Activated T-helper 1 cell treated with Interleukin-2 at 50 U/mL for 16 hours (primary cell): ENCODE measurements at regions not wholly inside any gene's neighbourhood (a gene's known extent, or its start where the extent isn't known, plus 50 kb on each side); places are given as distances from the start of the nearest gene placed in this dataset.

Source experiments
- DNase-seq: peaks from one replicate; pipeline ENCODE4 v3.0.0-alpha.2; 2020; ENCODE audit warnings: low read depth

DNA sequence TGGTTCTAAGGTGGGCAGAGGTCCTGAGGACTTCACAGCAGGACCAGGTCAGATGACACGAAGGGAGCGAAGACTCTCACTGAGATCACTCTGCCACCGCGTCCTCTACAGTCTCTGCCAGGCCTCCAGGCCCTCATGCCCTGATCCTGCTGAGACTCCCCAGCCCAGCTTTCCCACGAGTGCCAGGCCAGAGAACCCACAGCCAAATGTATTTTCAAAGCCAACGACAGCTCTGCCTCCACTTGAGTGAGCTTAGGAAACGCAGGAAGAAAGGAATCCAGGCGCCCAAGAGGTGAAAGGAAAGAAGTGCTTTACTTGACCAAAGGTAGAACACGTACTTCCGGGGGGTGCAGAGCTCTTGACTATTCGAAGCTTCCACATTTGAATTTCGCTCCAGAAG, 275.0 kb downstream of the XXYLT1 start:
- DNase-seq: no peak

GRCh38 chr3:194996746-194997145, 274.2 kb downstream of the XXYLT1 start:
- DNase-seq: no peak

- DNase-seq: no peak
These were observed 272.5 kb downstream of the XXYLT1 start for GRCh38 chr3:194998417-194998816.

DNA sequence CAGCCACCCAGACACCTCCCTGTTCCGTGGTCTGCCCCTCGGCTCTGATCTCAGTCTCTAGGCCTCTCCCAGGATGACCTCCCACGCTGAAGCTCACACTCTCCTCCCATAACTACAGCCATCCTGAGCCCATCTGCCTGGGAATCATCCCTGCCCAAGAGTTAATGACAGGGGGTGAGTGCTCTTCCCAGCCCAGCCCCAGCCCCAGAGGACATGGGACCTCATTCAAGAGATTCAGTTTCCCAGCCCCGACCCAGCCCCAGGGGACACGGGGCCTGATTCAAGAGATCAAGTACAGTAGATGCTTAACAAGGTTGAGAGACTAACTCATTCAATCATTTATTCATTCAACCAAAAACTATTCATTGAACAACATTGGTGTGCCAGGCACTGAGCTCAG, 272.0 kb downstream of the XXYLT1 start:
- DNase-seq: no peak

- DNase-seq: no peak
These were observed 271.5 kb downstream of the XXYLT1 start for GRCh38 chr3:194999491-194999890.

DNA sequence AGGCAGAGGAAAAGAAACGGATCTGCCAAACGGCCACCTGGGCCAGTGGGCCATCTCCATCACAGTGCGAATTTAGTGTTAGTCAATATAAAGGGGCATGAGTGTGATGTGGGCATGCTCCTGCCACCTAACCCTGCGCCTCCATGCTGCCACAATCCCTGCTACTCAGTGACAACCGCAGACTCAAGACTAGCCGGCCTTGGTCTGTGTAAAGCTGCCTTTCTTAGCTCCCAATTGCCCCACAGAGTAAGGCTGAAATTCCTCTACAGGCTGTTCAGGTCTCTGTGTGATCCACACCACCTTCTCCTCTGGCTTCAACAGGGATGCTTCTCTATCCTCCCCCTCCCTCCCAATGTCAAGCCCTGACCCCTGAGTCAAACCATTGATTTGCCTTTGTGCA, 269.7 kb downstream of the XXYLT1 start:
- no peak for DNase-seq

DNA sequence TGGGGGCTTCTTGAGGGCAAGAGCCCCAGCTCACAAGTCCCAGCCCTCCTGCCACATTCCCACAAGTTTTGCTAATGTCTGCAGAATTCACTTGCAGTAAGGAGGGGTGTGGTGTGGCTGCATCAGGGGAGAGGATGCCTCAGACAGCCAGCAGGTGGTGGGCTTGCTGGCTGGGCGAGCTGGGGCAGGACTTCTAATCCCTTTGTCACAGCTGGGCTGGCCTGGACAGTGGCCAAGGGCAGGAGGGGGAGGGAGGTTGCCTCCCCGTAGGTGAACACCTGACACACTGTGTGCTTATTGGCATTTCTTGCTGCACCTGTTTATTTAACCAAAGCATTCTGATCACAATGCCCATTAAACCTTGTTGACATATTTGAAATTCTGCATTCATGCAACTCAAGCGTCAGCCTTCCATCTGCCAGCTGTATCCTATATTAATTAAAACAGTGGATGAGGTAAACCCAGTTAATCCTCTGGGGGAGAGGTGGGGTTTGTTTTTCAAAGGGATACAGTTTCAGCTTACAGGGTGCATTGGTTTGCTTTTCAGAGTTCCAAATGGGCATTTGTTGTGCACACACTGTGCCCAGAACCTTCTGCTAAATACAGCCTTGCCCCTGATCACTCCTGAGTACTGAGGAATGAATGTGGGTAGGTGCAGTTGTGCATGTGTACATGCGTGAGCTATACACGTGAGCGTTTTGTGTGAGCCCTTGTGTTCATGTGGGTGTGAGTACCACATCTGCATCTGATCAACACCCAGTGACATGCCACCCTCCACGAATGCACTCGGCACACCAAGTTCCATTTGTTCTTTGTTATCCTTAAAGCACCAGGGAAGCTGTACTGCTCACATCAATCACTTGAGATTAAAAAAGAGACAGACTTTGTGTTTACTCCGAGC, 268.7 kb downstream of the XXYLT1 start:
- no peak for DNase-seq

GRCh38 chr3:195003006-195003892, 267.7 kb downstream of the XXYLT1 start:
- DNase-seq: no peak

DNA sequence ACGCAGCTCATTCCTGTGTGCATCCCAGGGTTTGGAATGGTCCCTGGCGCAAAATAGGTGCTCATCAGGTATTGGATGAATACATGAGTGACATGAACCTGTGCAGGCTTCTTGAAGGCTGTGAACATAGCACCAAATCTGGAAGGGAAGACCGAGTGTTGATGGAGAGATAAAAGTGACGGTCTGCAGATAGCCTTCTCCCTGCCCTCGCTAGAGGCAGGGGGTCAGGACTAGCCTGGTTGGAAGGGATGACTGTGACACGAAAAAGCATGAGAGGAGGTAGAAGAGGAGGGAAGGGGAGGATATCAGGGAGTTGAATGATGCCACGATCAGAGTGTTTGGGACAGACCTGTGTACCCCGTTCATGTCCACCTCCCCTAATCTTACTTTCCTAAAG, 267.1 kb downstream of the XXYLT1 start:
- DNase-seq: no peak

DNA sequence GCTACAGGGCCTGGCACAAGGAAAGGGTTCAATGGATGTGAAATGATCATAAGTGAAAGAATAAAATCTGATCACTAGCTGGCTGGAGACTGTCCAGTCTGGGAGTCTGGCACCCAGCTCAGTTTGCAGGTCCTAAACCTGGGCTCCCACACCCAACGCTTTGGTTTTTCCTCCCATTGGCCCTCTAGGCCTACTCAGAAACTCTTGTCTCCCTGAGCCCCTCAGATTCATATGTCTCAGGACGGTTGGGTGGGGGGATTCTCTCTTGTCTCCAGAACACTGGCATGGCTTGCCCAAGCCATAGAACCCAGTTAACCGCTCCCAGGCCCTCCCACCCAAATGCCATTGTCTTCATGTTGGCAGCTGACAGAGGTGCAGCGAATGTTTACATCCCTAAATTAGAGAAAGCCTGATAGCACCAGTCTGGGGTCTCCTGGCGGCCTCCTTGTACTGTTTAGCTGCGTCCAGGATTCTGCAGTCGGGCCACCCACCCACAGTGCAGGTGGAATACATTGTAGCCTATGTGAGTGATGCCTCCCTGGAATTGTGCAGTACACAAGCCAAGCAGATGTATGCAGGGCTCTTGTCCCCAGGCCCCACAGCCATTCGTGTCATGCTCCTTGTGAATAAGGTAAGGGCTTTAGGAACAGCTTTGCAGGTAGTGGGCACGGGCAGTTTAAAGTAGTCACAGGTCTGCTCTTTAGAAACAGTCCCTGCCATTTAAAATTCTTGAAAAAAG, 266.3 kb downstream of the XXYLT1 start:
- no peak for DNase-seq

DNA sequence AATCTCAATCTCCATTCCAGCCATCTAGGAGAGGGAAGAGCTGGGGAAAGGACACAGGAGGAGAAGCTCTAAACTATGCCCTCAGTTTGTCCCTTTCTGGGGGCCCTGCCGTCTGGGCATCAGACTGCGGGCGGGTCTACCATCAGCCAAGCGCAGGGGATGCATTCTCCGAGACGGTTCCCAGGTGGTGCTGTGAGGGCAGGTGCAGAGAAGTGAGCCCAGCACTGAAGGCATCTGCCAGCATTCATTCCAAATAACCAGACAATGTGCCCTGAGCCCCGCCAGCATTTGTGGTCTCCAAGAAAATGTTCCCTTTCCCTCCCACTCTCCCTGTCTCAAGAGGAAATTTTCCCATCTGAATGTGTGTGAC, 265.7 kb downstream of the XXYLT1 start:
- no peak for DNase-seq

- no peak for DNase-seq
These were observed 265.0 kb downstream of the XXYLT1 start for GRCh38 chr3:195005759-195006510.

- no peak for DNase-seq
These were observed 263.8 kb downstream of the XXYLT1 start for GRCh38 chr3:195007151-195007550.

- DNase-seq: no peak
These were observed 263.2 kb downstream of the XXYLT1 start for GRCh38 chr3:195007766-195008165.

DNA sequence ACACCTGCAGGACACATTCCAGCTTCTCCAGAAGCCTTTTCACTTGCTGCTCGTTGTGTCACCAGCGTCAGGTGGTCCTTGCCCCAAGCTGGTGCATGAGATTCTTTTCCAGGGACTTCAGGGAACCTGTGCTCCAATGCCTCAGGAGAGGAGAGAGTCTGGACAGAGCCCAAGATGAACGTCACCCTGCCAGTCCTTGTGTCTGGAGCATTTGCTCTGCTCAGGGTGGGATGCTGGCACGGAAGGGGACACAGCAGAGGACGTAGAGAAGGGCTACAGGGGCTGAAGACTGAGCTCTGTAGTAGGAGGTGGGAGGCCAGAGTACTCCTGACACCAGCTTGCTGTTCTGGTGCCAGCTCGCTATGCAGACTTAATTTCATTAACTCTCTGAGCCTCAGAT, 262.1 kb downstream of the XXYLT1 start:
- no peak for DNase-seq

DNA sequence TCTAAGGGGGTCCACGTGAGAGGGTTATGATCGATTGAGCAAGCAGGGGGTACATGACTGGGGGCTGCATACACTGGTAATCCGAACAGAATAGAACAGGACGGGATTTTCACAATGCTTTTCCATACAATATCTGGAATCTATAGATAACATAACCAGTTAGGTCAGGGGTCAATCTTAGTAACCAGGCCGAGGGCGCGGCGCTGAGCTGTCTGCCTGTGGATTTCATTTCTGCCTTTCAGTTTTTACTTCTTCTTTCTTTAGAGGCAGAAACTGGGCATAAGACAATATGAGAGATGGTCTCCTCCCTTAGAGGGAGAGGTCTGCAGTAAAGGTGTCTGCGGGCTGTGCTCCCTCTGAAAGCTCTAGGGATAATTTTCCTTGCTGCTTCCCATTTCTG, 261.3 kb downstream of the XXYLT1 start:
- DNase-seq: no peak

DNA sequence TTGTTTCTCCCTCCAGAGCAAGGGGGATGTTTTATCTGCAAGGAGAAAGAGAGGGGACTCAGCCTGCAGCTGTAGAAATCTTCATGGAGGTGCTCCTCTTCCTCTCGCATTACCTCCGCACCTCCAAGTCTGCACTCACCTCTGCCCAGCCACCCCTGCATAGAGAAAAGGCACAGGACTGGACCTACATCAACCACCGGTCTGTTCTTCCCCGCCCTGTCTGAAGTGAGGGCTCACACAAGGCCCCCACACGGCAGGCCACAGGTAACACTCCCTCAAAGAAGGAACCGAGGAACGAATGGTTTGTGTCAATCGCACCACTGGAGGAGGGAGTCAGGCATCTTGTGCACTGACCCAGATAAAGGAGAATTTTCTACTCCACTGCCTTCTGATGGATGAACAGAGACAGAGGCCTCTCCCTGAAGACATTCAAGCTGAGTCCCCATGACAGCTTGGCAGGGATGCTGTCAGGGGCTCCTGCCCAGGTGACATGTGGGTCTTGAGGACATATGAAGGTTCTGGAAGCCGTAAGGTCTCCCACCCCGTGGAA, 260.3 kb downstream of the XXYLT1 start:
- DNase-seq: no peak

GRCh38 chr3:195011231-195011834, 259.6 kb downstream of the XXYLT1 start:
- no peak for DNase-seq

- DNase-seq: no peak
These were observed 258.9 kb downstream of the XXYLT1 start for GRCh38 chr3:195012100-195012499.

- DNase-seq: no peak
These were observed 258.4 kb downstream of the XXYLT1 start for GRCh38 chr3:195012571-195012970.
